ENCODE measurements at regions not wholly inside any gene's neighbourhood (a gene's known extent, or its start where the extent isn't known, plus 50 kb on each side); places are given as distances from the start of the nearest gene placed in this dataset.

DNA sequence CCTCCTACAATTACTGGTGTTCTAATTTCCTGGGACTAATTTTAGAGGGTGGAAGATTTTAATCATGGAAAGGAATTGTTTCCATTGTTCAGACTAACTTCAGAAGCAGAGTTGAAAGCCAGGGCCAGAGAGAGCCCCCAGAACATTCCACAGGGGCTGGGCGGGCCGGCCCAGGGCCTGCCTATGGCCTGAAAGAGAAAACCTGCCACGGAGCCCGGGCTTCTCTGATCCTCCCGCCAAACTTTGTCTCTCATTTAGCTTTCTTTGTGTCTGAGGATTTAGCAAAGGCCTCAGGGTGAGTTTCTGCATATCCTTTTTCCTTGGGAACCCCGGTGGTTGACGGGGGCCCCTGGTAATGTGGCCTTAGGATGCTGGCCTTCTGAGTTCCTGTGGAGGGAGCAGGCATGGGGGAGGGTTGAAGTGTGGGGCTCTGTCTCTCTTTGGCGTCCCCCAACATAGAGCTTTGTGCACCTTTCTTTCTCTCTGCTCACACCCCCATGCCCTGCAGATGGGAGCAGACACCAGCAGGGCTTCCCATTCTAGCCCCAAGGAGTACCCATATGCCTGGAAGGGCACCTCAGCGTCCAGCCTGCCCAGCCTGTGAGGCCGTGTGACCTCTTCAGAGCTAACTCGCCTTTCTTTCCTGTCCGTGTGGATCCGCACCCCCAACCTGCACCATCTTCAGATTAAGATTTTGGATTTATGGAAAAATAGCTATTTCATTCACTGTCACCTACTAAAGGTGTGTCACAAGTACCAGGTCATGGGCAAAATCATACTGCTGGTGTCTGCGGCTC, 539.5 kb downstream of the FGF9 start:
- H3K4me3 ChIP-seq (ENCODE audit: low read depth in 1 of 2, low read length in 1 of 2), result no peak overlapping the region
- TF ChIP-seq, protein P1, sequence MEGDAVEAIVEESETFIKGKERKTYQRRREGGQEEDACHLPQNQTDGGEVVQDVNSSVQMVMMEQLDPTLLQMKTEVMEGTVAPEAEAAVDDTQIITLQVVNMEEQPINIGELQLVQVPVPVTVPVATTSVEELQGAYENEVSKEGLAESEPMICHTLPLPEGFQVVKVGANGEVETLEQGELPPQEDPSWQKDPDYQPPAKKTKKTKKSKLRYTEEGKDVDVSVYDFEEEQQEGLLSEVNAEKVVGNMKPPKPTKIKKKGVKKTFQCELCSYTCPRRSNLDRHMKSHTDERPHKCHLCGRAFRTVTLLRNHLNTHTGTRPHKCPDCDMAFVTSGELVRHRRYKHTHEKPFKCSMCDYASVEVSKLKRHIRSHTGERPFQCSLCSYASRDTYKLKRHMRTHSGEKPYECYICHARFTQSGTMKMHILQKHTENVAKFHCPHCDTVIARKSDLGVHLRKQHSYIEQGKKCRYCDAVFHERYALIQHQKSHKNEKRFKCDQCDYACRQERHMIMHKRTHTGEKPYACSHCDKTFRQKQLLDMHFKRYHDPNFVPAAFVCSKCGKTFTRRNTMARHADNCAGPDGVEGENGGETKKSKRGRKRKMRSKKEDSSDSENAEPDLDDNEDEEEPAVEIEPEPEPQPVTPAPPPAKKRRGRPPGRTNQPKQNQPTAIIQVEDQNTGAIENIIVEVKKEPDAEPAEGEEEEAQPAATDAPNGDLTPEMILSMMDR (IDR thresholded peaks at IDR 0.05), result no peak
- no peaks in the 10 kb centered on the region for H3K4me1 ChIP-seq (ENCODE audit: control insufficient read depth in 1 of 2, insufficient read depth in 1 of 2, low read depth in 1 of 2, low read length in 1 of 2)
- no peak overlapping the region for H3K27ac ChIP-seq
- no peaks in the 10 kb centered on the region for H3K9me3 ChIP-seq
- no peaks in the 10 kb centered on the region for H3K36me3 ChIP-seq
- H3K27me3 ChIP-seq, result no peaks in the 10 kb centered on the region

DNA sequence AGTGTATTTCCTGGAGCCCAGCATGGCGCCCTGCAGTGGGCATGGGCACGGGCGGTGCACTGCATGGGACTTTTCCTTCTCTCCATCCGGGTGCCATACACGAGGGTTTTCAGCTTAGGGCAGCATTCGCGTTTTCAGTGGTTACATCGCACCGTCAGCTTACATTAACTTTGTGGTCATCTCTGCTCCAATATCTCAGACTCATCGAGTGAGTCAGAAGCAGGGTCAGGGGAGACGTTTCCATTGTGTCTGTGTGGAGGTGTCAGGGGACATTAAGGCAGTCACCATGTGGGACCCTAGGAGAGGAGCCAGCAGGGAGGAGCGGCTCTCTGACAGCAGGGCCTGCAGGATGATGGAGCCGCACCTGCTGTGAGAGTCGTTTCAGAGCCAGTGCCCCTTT, 541.0 kb downstream of the FGF9 start:
- Histone ChIP-seq H3K36me3 (no peaks in the 10 kb centered on the region), H3K4me3 (ENCODE audit: low read depth in 1 of 2, low read length in 1 of 2) (no peak overlapping the region), H3K27me3 (no peaks in the 10 kb centered on the region), H3K27ac (no peak overlapping the region), H3K4me1 (ENCODE audit: control insufficient read depth in 1 of 2, insufficient read depth in 1 of 2, low read depth in 1 of 2, low read length in 1 of 2) (no peaks in the 10 kb centered on the region), H3K9me3 (no peaks in the 10 kb centered on the region)
- TF ChIP-seq, protein P1 (IDR thresholded peaks at IDR 0.05), result no peak

DNA sequence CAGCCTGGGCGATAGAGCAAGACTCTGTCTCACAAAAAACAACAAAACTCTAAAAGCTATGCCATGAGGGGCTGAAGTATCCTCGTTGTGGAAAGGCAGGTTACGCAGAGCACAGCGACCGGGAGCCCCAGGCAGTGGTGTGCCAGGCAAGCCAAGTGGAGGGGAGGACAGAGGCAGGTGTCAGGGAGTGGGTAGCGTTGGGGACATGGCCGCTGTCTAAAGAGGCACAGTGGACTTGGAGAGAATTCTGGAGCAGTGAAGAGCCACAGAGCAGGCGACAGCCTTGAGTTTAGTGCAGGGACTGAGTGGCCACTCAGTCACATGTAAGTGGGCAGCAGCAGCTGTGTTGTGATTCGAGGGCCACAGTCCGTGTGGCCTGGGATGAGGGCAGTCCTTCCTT, 541.7 kb downstream of the FGF9 start:
- TF ChIP-seq, protein P1 (IDR thresholded peaks at IDR 0.05), result no peak
- H3K9me3 ChIP-seq, result no peaks in the 10 kb centered on the region

DNA sequence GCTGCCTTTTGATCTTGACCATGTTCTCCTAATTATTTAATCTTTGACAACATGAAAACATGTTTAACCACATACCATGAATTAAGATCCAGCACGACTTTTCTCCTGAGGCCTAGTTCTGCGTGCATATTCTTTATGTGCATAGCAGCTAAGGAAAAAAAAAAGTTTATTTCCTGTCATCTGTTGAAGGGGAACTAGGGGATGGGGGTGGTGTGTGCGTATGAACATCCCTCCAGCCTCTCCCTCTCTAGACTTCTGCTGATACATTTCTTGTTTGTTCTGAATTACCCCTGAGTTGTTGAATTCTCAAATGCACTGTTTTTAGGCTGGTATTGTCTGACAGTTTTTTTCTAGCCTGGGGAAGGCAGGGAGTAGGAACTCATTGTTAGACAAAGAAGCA, 543.3 kb downstream of the FGF9 start:
- no peak overlapping the region for H3K27ac ChIP-seq
- H3K4me3 ChIP-seq (ENCODE audit: low read depth in 1 of 2, low read length in 1 of 2), result no peak overlapping the region
- H3K27me3 ChIP-seq, result no peaks in the 10 kb centered on the region
- TF ChIP-seq, protein P1 (IDR thresholded peaks at IDR 0.05), result no peak
- H3K9me3 ChIP-seq, result no peaks in the 10 kb centered on the region
- H3K36me3 ChIP-seq, result no peaks in the 10 kb centered on the region
- no peaks in the 10 kb centered on the region for H3K4me1 ChIP-seq (ENCODE audit: control insufficient read depth in 1 of 2, insufficient read depth in 1 of 2, low read depth in 1 of 2, low read length in 1 of 2)

More for the DNA sequence above, 541.7 kb downstream of the FGF9 start:
- no peaks in the 10 kb centered on the region for H3K27me3 ChIP-seq
- no peak overlapping the region for H3K27ac ChIP-seq
- H3K4me3 ChIP-seq (ENCODE audit: low read depth in 1 of 2, low read length in 1 of 2), result no peak overlapping the region
- H3K36me3 ChIP-seq, result no peaks in the 10 kb centered on the region
- H3K4me1 ChIP-seq (ENCODE audit: control insufficient read depth in 1 of 2, insufficient read depth in 1 of 2, low read depth in 1 of 2, low read length in 1 of 2), result no peaks in the 10 kb centered on the region

DNA sequence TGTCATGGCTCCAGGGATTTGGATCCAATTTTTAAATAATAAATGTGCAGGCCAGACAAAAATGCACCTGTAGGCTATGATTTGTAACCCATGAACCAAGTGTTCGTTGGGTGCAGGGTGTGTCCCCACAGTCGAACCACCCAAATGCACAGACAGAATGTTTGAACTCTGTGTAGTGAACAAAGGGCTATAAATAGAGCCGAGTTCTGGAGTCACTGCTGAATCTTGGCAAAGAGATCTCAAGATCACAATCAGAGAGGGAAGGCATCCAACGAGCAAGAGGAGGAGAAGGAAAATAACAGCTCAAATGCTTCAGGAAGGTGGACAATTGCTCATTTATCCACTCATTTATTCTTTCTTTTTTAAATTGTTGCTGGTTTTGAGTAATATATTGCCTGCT, 547.9 kb downstream of the FGF9 start:
- TF ChIP-seq, protein P1 (IDR thresholded peaks at IDR 0.05), result no peak

More for the DNA sequence above, 547.9 kb downstream of the FGF9 start:
- Histone ChIP-seq H3K9me3 (no peaks in the 10 kb centered on the region), H3K4me3 (ENCODE audit: low read depth in 1 of 2, low read length in 1 of 2) (no peak overlapping the region), H3K27me3 (no peaks in the 10 kb centered on the region), H3K27ac (no peak overlapping the region), H3K4me1 (ENCODE audit: control insufficient read depth in 1 of 2, insufficient read depth in 1 of 2, low read depth in 1 of 2, low read length in 1 of 2) (no peaks in the 10 kb centered on the region), H3K36me3 (no peaks in the 10 kb centered on the region)
